ENCODE measurements at regions not wholly inside any gene's neighbourhood (a gene's known extent, or its start where the extent isn't known, plus 50 kb on each side); places are given as distances from the start of the nearest gene placed in this dataset.

DNA sequence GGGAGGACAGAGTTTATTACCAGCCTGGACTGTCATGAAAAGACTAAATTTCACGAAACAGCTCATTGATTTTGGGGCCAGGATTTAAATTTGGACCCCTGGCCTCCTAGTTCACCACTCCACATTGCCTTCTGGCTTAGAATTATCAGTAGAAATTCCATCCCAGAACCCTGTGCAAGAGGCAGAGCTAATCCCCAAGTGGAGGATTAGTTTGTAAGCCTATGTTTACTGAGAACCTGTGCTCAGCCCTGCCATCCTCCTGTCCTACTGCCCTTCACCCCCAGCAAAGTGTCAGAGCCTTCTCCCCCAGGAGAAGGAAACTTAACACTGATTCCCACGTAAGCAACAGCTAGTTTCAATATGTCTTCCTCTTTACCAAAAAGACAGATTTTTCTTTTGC lies 99.4 kb downstream of the SST start:
- Histone ChIP-seq H3K27ac (ENCODE audit: low read length) (no peak overlapping the region), H3K4me3 (ENCODE audit: control insufficient read depth in 1 of 2, extremely low read depth in 1 of 2, low read length in 1 of 2) (no peak overlapping the region), H3K36me3 (ENCODE audit: control insufficient read depth in 2 of 2, extremely low read depth in 1 of 2, insufficient read depth in 1 of 2, low read length in 1 of 2) (no peaks in the 10 kb centered on the region), H3K27me3 (replicated peaks in 1 of 2; ENCODE audit: control insufficient read depth in 2 of 2, extremely low read depth in 1 of 2, insufficient read depth in 2 of 2, low read length in 1 of 2) (peaks cover 0 to 11% of the 10 kb centered on the region in 2 experiments), H3K9me3 (no peaks in the 10 kb centered on the region), H3K4me1 (ENCODE audit: control insufficient read depth in 1 of 2, extremely low read depth in 1 of 2, insufficient read depth in 2 of 2, low read length in 2 of 2) (no peaks in the 10 kb centered on the region)
- POLR2A ChIA-PET, result no interaction called here
- no peak overlapping the region for H3K27ac Mint-ChIP-seq
- CTCF ChIA-PET, result no interaction called here
- no peaks in the 10 kb centered on the region for H3K36me3 Mint-ChIP-seq
- H3K9me3 Mint-ChIP-seq, result no peaks in the 10 kb centered on the region
- ATAC-seq (replicated peaks in 1 of 4), result no peak
- H3K4me3 Mint-ChIP-seq, result no peak overlapping the region
- WGBS (ENCODE audit: insufficient coverage), result no CpG with 5 or more reads among the region's 2 CpGs
- no peak for DNase-seq
- H3K4me1 Mint-ChIP-seq, result no peaks in the 10 kb centered on the region
- H3K27me3 Mint-ChIP-seq, result peaks cover 11 to 33% of the 10 kb centered on the region in 2 donors

DNA sequence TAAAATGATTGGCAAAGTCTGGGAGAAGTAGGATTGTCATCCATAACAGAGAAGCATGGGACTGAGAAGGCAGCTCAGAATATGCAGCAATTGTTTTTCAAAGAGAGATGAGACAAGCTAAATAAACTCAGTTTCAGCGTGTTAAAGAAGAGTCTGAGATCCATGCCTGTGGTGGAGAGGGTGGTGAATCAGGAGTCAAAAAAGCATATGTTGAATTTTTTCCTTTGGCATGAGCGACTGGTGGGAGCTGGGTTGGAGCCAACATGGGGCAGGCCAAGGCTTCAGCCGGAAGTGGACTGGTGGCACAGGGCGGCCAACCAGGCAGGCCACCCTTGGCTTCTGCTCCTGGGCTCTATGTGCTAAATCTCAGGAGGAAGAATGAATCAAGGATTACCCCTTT lies 102.0 kb downstream of the SST start:
- 80% methylated on average over 4 of the region's 4 CpGs for WGBS (ENCODE audit: insufficient coverage)
- Histone ChIP-seq H3K27ac (ENCODE audit: low read length) (no peak overlapping the region), H3K27me3 (replicated peaks in 1 of 2; ENCODE audit: control insufficient read depth in 2 of 2, extremely low read depth in 1 of 2, insufficient read depth in 2 of 2, low read length in 1 of 2) (peaks cover 0 to 9% of the 10 kb centered on the region in 2 experiments), H3K4me3 (ENCODE audit: control insufficient read depth in 1 of 2, extremely low read depth in 1 of 2, low read length in 1 of 2) (no peak overlapping the region), H3K36me3 (ENCODE audit: control insufficient read depth in 2 of 2, extremely low read depth in 1 of 2, insufficient read depth in 1 of 2, low read length in 1 of 2) (no peaks in the 10 kb centered on the region), H3K9me3 (no peaks in the 10 kb centered on the region), H3K4me1 (ENCODE audit: control insufficient read depth in 1 of 2, extremely low read depth in 1 of 2, insufficient read depth in 2 of 2, low read length in 2 of 2) (no peaks in the 10 kb centered on the region)
- no peaks in the 10 kb centered on the region for H3K4me1 Mint-ChIP-seq
- POLR2A ChIA-PET, result no interaction called here
- no peaks in the 10 kb centered on the region for H3K9me3 Mint-ChIP-seq
- no peak overlapping the region for H3K27ac Mint-ChIP-seq
- peaks cover 14 to 34% of the 10 kb centered on the region in 2 donors for H3K27me3 Mint-ChIP-seq
- DNase-seq (no peak), ATAC-seq (replicated peaks in 1 of 4) (no peak)
- CTCF ChIA-PET, result no interaction called here
- H3K4me3 Mint-ChIP-seq, result no peak overlapping the region
- H3K36me3 Mint-ChIP-seq, result no peaks in the 10 kb centered on the region

DNA sequence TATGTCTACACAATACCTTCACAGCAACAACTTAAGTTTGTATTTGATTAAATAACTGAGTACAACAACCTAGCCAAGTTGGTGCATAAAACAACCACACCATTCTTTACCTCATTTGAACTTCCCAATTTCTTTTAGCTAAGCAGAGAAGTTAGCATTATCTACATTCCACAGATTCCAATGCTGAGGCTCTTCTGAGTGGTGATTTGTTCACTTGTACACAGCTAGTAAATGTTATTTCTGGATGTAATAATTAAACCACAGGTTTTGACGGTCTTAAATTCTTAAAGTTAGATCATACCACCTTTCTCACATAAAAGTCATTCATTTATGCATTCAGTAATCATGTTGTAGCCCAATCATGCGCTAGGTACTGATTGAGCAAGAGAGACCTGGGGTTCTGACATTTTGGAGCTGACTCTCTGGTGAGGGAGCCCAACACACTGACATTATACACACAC lies 102.5 kb downstream of the SST start:
- Mint-ChIP-seq H3K9me3 (no peaks in the 10 kb centered on the region), H3K4me3 (no peak overlapping the region), H3K27ac (no peak overlapping the region), H3K4me1 (no peaks in the 10 kb centered on the region), H3K27me3 (peaks cover 14 to 30% of the 10 kb centered on the region in 2 donors), H3K36me3 (no peaks in the 10 kb centered on the region)
- Histone ChIP-seq H3K4me1 (ENCODE audit: control insufficient read depth in 1 of 2, extremely low read depth in 1 of 2, insufficient read depth in 2 of 2, low read length in 2 of 2) (no peaks in the 10 kb centered on the region), H3K4me3 (ENCODE audit: control insufficient read depth in 1 of 2, extremely low read depth in 1 of 2, low read length in 1 of 2) (no peak overlapping the region), H3K27me3 (replicated peaks in 1 of 2; ENCODE audit: control insufficient read depth in 2 of 2, extremely low read depth in 1 of 2, insufficient read depth in 2 of 2, low read length in 1 of 2) (peaks cover 0 to 9% of the 10 kb centered on the region in 2 experiments), H3K9me3 (no peaks in the 10 kb centered on the region), H3K36me3 (ENCODE audit: control insufficient read depth in 2 of 2, extremely low read depth in 1 of 2, insufficient read depth in 1 of 2, low read length in 1 of 2) (no peaks in the 10 kb centered on the region), H3K27ac (ENCODE audit: low read length) (no peak overlapping the region)
- DNase-seq (no peak), ATAC-seq (replicated peaks in 1 of 4) (no peak)
- ChIA-PET CTCF (no interaction called here), POLR2A (no interaction called here)
- no CpG with 5 or more reads among the region's 2 CpGs for WGBS (ENCODE audit: insufficient coverage)

DNA sequence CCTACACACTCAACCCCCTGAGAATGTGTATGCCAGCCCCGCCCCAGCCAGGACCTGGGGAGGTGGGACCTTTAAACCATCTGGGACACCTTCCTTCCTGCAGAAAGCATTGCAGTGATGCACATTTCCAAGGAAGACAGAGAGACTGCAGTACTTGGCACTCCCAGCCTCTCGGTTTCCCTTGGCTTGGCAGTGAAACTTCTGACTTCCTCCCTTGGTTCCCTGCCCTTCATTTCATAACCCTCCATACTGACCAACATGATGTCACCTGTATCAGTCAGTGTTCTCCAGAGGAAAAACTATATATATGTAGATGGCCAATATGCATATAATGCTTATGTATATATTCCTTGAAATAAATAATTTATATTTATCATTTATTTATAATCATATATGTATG lies 103.2 kb downstream of the SST start:
- WGBS (ENCODE audit: insufficient coverage), result 25% methylated on average over 1 of the region's 2 CpGs
- Histone ChIP-seq H3K4me3 (ENCODE audit: control insufficient read depth in 1 of 2, extremely low read depth in 1 of 2, low read length in 1 of 2) (no peak overlapping the region), H3K27me3 (replicated peaks in 1 of 2; ENCODE audit: control insufficient read depth in 2 of 2, extremely low read depth in 1 of 2, insufficient read depth in 2 of 2, low read length in 1 of 2) (peaks cover 0 to 9% of the 10 kb centered on the region in 2 experiments), H3K36me3 (ENCODE audit: control insufficient read depth in 2 of 2, extremely low read depth in 1 of 2, insufficient read depth in 1 of 2, low read length in 1 of 2) (no peaks in the 10 kb centered on the region), H3K4me1 (ENCODE audit: control insufficient read depth in 1 of 2, extremely low read depth in 1 of 2, insufficient read depth in 2 of 2, low read length in 2 of 2) (no peaks in the 10 kb centered on the region), H3K27ac (ENCODE audit: low read length) (no peak overlapping the region), H3K9me3 (no peaks in the 10 kb centered on the region)
- CTCF ChIA-PET, result no interaction called here
- Mint-ChIP-seq H3K27me3 (peaks cover 14 to 26% of the 10 kb centered on the region in 2 donors), H3K4me3 (no peak overlapping the region), H3K4me1 (no peaks in the 10 kb centered on the region), H3K9me3 (no peaks in the 10 kb centered on the region), H3K36me3 (no peaks in the 10 kb centered on the region), H3K27ac (no peak overlapping the region)
- POLR2A ChIA-PET, result no interaction called here
- ATAC-seq (replicated peaks in 1 of 4) (no peak), DNase-seq (no peak)

DNA sequence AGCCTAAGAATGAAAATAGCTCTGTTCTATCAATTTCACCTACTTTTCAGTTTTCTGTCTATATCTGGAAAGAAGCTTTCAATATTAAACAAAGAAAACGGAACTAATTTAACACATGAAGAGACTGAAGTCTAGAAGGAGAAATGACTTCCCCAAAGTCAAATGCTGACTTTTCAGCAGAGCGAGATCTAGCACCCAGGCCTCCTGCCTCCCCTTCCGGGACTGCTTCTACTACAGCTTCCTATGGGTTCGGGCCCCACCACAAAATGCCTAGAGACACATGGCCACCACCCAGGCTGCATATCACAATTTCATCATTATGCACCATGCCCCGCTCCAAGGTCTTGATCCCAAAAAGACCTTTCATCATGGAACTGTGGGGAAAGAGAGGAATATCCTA lies 104.5 kb downstream of the SST start:
- Histone ChIP-seq H3K9me3 (no peaks in the 10 kb centered on the region), H3K27ac (ENCODE audit: low read length) (no peak overlapping the region), H3K36me3 (ENCODE audit: control insufficient read depth in 2 of 2, extremely low read depth in 1 of 2, insufficient read depth in 1 of 2, low read length in 1 of 2) (no peaks in the 10 kb centered on the region), H3K4me3 (ENCODE audit: control insufficient read depth in 1 of 2, extremely low read depth in 1 of 2, low read length in 1 of 2) (no peak overlapping the region), H3K4me1 (ENCODE audit: control insufficient read depth in 1 of 2, extremely low read depth in 1 of 2, insufficient read depth in 2 of 2, low read length in 2 of 2) (no peaks in the 10 kb centered on the region), H3K27me3 (replicated peaks in 1 of 2; ENCODE audit: control insufficient read depth in 2 of 2, extremely low read depth in 1 of 2, insufficient read depth in 2 of 2, low read length in 1 of 2) (peaks cover 0 to 9% of the 10 kb centered on the region in 2 experiments)
- ATAC-seq (replicated peaks in 1 of 4) (no peak), DNase-seq (no peak)
- no peak overlapping the region for H3K4me3 Mint-ChIP-seq
- no peaks in the 10 kb centered on the region for H3K9me3 Mint-ChIP-seq
- ChIA-PET POLR2A (interaction anchor here in 1 of 2 donors (0.6 kb wide), 1 partner anchor 775 kb away, joined by 3 read pairs; no protein-coding TSS in a partner anchor), CTCF (interaction anchor here in 1 of 2 donors (0.6 kb wide), 1 partner anchor 1699 kb away, joined by 5 read pairs; no protein-coding TSS in a partner anchor)
- no peak overlapping the region for H3K27ac Mint-ChIP-seq
- H3K36me3 Mint-ChIP-seq, result no peaks in the 10 kb centered on the region
- peaks cover 12 to 23% of the 10 kb centered on the region in 2 donors for H3K27me3 Mint-ChIP-seq
- 95% methylated on average over 2 of the region's 5 CpGs for WGBS (ENCODE audit: insufficient coverage)
- no peaks in the 10 kb centered on the region for H3K4me1 Mint-ChIP-seq

DNA sequence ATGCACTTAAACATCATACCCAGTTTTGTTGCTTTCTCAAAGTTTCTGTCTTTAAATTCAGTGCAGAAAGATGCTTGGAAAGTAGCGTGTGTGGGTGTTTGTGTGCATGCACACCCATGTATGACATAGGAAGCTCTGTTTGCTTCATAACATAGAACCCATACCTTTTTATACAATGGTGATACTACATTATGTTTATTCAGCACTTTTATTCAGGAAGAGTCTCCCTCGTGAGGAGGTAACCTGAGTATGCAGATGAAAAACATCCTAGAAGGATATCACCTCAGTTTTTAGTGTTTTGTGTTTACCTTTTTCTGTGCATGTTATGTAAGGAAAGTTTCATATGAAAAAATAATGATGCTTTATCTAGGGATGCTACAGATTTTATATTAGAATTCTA lies 111.2 kb downstream of the SST start:
- H3K27ac ChIP-seq (ENCODE audit: low read length), result no peak overlapping the region
- Mint-ChIP-seq H3K9me3 (no peaks in the 10 kb centered on the region), H3K27me3 (peaks cover 2 to 7% of the 10 kb centered on the region in 2 donors), H3K4me3 (no peak overlapping the region), H3K36me3 (no peaks in the 10 kb centered on the region), H3K4me1 (no peaks in the 10 kb centered on the region), H3K27ac (no peak overlapping the region)
- H3K4me3 ChIP-seq (ENCODE audit: control insufficient read depth in 1 of 2, extremely low read depth in 1 of 2, low read length in 1 of 2), result no peak overlapping the region
- ATAC-seq (replicated peaks in 1 of 4) (no peak), DNase-seq (no peak)
- no peaks in the 10 kb centered on the region for H3K27me3 ChIP-seq (replicated peaks in 1 of 2; ENCODE audit: control insufficient read depth in 2 of 2, extremely low read depth in 1 of 2, insufficient read depth in 2 of 2, low read length in 1 of 2)
- H3K9me3 ChIP-seq, result no peaks in the 10 kb centered on the region
- CTCF ChIA-PET, result no interaction called here
- WGBS (ENCODE audit: insufficient coverage), result no CpG with 5 or more reads among the region's 2 CpGs
- no peaks in the 10 kb centered on the region for H3K4me1 ChIP-seq (ENCODE audit: control insufficient read depth in 1 of 2, extremely low read depth in 1 of 2, insufficient read depth in 2 of 2, low read length in 2 of 2)
- POLR2A ChIA-PET, result no interaction called here
- H3K36me3 ChIP-seq (ENCODE audit: control insufficient read depth in 2 of 2, extremely low read depth in 1 of 2, insufficient read depth in 1 of 2, low read length in 1 of 2), result no peaks in the 10 kb centered on the region

DNA sequence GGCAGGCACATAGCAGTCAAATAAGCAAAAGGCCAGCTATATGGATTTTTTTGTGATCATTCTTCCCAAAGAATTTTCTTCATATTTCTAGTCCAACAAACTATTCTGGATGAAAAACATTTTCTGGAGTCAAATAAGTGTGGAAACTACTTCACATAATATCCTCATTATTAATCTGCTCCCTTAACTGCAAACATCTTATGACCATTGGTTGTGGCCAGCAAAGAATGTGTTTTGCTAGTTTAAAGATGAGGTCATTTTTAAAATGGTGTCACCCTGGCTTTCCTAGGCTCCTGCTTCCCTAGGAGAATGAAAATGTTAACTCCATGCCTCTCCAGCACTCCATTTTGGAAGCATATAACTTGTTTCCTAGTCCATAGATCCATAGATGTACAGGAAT lies 118.8 kb downstream of the SST start:
- Mint-ChIP-seq H3K36me3 (no peaks in the 10 kb centered on the region), H3K4me1 (no peaks in the 10 kb centered on the region), H3K9me3 (no peaks in the 10 kb centered on the region), H3K27me3 (peaks cover 12 to 41% of the 10 kb centered on the region in 2 donors), H3K4me3 (no peak overlapping the region), H3K27ac (no peak overlapping the region)
- Histone ChIP-seq H3K27ac (ENCODE audit: low read length) (no peak overlapping the region), H3K36me3 (ENCODE audit: control insufficient read depth in 2 of 2, extremely low read depth in 1 of 2, insufficient read depth in 1 of 2, low read length in 1 of 2) (no peaks in the 10 kb centered on the region), H3K4me1 (ENCODE audit: control insufficient read depth in 1 of 2, extremely low read depth in 1 of 2, insufficient read depth in 2 of 2, low read length in 2 of 2) (no peaks in the 10 kb centered on the region), H3K4me3 (ENCODE audit: control insufficient read depth in 1 of 2, extremely low read depth in 1 of 2, low read length in 1 of 2) (no peak overlapping the region), H3K27me3 (replicated peaks in 1 of 2; ENCODE audit: control insufficient read depth in 2 of 2, extremely low read depth in 1 of 2, insufficient read depth in 2 of 2, low read length in 1 of 2) (peaks cover 0 to 2% of the 10 kb centered on the region in 2 experiments), H3K9me3 (no peaks in the 10 kb centered on the region)
- CTCF ChIA-PET, result no interaction called here
- DNase-seq, result no peak
- no peak for ATAC-seq (replicated peaks in 1 of 4)
- POLR2A ChIA-PET, result no interaction called here

Data from T-cell (primary cell).